OCI-LY1 (cell line): ENCODE measurements at regions not wholly inside any gene's neighbourhood (a gene's known extent, or its start where the extent isn't known, plus 50 kb on each side); places are given as distances from the start of the nearest gene placed in this dataset.
"Not testable (repeated sequence)": the region's sequence is repeated elsewhere in the genome, so short reads cannot be mapped to it uniquely, and the experiment has no call there.

ENCODE experiments used
- H2AFZ ChIP-seq: fragments of 200-600 bp; sonication (generic), shearing (Covaris generic); 2 replicates; pipeline ENCODE4 v1.6.0; 2014; ENCODE audit warnings: antibody characterized with exemption, mild to moderate bottlenecking, low read length
- H3F3A ChIP-seq: fragments of 200-600 bp; sonication (generic), shearing (Covaris generic); 2 replicates; pipeline ENCODE4 v1.6.0; 2014; ENCODE audit warnings: mild to moderate bottlenecking, antibody characterized with exemption, low read length, moderate library complexity; ENCODE audit not compliant: insufficient read depth
- H3K27ac ChIP-seq: fragments of 200-600 bp; sonication (generic); 2 replicates; pipeline ENCODE4 v1.5.1; 2014; ENCODE audit warnings: low read length, mixed run types, mild to moderate bottlenecking, low read depth; ENCODE audit not compliant: poor library complexity, severe bottlenecking
- H3K27me3 ChIP-seq: fragments of 200-600 bp; sonication (generic); 2 replicates; pipeline ENCODE4 v1.6.0; 2014; ENCODE audit warnings: antibody characterized with exemption, mild to moderate bottlenecking, low read length, moderate library complexity; ENCODE audit not compliant: insufficient read depth
- H3K36me3 ChIP-seq: fragments of 200-600 bp; sonication (generic); 2 replicates; pipeline ENCODE4 v1.6.1; 2014; ENCODE audit warnings: mild to moderate bottlenecking, antibody characterized with exemption, low read length, moderate library complexity, mixed read lengths; ENCODE audit not compliant: insufficient read depth
- H3K4me1 ChIP-seq: fragments of 200-600 bp; sonication (generic); 2 replicates; pipeline ENCODE4 v1.5.1; 2014; ENCODE audit warnings: mild to moderate bottlenecking, low read length, moderate library complexity; ENCODE audit not compliant: insufficient read depth, severe bottlenecking
- H3K4me2 ChIP-seq: fragments of 200-600 bp; sonication (generic), shearing (Covaris generic); 2 replicates; pipeline ENCODE4 v1.6.1; 2014; ENCODE audit warnings: low read length
- H3K4me3 ChIP-seq: fragments of 200-600 bp; sonication (generic); 2 replicates; pipeline ENCODE4 v1.5.1; 2014; ENCODE audit warnings: low read length, low read depth, mild to moderate bottlenecking, mixed read lengths; ENCODE audit not compliant: poor library complexity, severe bottlenecking
- H3K79me2 ChIP-seq: fragments of 200-600 bp; shearing (Covaris generic); 2 replicates; pipeline ENCODE4 v1.6.1; 2016; ENCODE audit warnings: mixed run types, low read length, mixed read lengths; ENCODE audit not compliant: insufficient read depth
- H3K9ac ChIP-seq: fragments of 200-600 bp; sonication (generic), shearing (Covaris generic); 2 replicates; pipeline ENCODE4 v1.6.1; 2014; ENCODE audit warnings: mild to moderate bottlenecking, low read length, mixed read lengths
- H3K9me2 ChIP-seq: fragments of 200-600 bp; sonication (generic), shearing (Covaris generic); 2 replicates; pipeline ENCODE4 v1.6.1; 2014; ENCODE audit warnings: low read depth, mild to moderate bottlenecking, low read length, mixed read lengths
- H3K9me3 ChIP-seq: fragments of 200-600 bp; shearing (Covaris generic); 2 replicates; pipeline ENCODE4 v1.6.1; 2014; ENCODE audit warnings: low read length, mixed read lengths
- H4K20me1 ChIP-seq: fragments of 200-600 bp; sonication (generic), shearing (Covaris generic); 2 replicates; pipeline ENCODE4 v1.6.0; 2016; ENCODE audit warnings: mild to moderate bottlenecking, low read length; ENCODE audit not compliant: insufficient read depth
- EZH2 ChIP-seq: fragments of 200-600 bp; sonication (generic), shearing (Covaris generic); IDR thresholded peaks from 2 replicates; pipeline ENCODE4 v1.8.0; 2017; ENCODE audit warnings: borderline replicate concordance, mixed run types, mild to moderate bottlenecking, antibody characterized with exemption, low read length, moderate library complexity, mixed read lengths
- TF ChIP-seq, protein P1 (sequence below): fragments of 200-600 bp; sonication (generic), shearing (Covaris generic); IDR thresholded peaks from 2 replicates; pipeline ENCODE4 v1.5.1; 2017; ENCODE audit warnings: mild to moderate bottlenecking, antibody characterized with exemption, low read length, moderate library complexity, mixed read lengths

DNA sequence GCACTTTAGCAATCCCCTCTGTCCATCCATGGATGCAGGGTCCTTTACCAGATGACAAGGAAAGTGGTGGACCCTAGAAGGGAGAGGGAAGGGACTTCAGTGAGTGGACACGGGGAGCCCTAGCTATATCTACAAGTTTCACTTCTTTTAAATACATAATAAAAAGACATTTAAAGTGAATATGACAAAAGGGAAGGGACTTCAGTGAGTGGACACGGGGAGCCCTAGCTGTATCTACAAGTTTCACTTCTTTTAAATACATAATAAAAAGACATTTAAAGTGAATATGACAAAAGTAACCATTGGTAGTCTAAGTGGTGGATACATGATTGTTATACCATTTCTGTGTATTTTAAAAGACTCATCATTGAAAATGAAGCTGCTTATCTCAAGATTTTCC, 81.9 kb upstream of the HES1 start:
- H2AFZ ChIP-seq, result no peak overlapping the region
- H3K4me2 ChIP-seq, result no peak overlapping the region

DNA sequence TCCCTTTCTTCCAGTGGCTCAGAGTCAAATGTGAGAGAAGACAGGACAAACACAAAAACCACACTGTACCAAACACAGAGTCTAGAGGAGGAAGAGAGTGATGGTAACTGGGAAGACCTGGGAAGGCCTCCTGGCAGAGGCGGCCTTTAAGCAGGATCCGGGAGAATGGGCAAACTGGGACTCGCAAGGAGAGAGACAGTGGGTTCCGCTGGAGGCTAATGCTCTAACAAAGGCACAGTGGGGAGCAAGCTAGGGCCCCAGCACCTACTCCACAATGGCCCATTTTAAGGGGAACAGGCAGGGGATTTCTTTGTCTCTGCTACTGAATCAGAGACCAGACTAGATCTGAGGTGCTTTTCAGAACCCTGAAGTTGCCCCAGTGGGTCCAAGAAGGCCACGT, 81.4 kb upstream of the HES1 start:
- peaks cover 16% of the 10 kb centered on the region; the same call in 1 of the 2 replicates for H3K9me3 ChIP-seq
- TF ChIP-seq, protein P1, sequence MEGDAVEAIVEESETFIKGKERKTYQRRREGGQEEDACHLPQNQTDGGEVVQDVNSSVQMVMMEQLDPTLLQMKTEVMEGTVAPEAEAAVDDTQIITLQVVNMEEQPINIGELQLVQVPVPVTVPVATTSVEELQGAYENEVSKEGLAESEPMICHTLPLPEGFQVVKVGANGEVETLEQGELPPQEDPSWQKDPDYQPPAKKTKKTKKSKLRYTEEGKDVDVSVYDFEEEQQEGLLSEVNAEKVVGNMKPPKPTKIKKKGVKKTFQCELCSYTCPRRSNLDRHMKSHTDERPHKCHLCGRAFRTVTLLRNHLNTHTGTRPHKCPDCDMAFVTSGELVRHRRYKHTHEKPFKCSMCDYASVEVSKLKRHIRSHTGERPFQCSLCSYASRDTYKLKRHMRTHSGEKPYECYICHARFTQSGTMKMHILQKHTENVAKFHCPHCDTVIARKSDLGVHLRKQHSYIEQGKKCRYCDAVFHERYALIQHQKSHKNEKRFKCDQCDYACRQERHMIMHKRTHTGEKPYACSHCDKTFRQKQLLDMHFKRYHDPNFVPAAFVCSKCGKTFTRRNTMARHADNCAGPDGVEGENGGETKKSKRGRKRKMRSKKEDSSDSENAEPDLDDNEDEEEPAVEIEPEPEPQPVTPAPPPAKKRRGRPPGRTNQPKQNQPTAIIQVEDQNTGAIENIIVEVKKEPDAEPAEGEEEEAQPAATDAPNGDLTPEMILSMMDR, result no peak
- no peak for TF ChIP-seq EZH2
- no peaks in the 10 kb centered on the region for H3K79me2 ChIP-seq
- H3K4me1 ChIP-seq, result no peaks in the 10 kb centered on the region
- H2AFZ ChIP-seq, result no peak overlapping the region
- H3K36me3 ChIP-seq, result no peaks in the 10 kb centered on the region
- no peak overlapping the region for H3K4me2 ChIP-seq
- no peaks in the 10 kb centered on the region for H3K9me2 ChIP-seq
- H3K9ac ChIP-seq, result no peak overlapping the region
- H4K20me1 ChIP-seq, result no peaks in the 10 kb centered on the region
- no peak overlapping the region for H3K4me3 ChIP-seq
- H3F3A ChIP-seq, result no peaks in the 10 kb centered on the region
- H3K27me3 ChIP-seq, result peaks cover 8% of the 10 kb centered on the region; the same call in 1 of the 2 replicates
- H3K27ac ChIP-seq, result no peak overlapping the region

More for the DNA sequence above, 81.9 kb upstream of the HES1 start:
- no peak overlapping the region for H3K9ac ChIP-seq
- no peaks in the 10 kb centered on the region for H3K36me3 ChIP-seq
- TF ChIP-seq, protein P1, result no peak
- no peak for TF ChIP-seq EZH2
- no peaks in the 10 kb centered on the region for H3K79me2 ChIP-seq
- H3K9me3 ChIP-seq, result peaks cover 16% of the 10 kb centered on the region; the same call in 1 of the 2 replicates
- H3K4me1 ChIP-seq, result no peaks in the 10 kb centered on the region
- H3F3A ChIP-seq, result no peaks in the 10 kb centered on the region
- no peak overlapping the region for H3K4me3 ChIP-seq
- peaks cover 11% of the 10 kb centered on the region; the same call in 1 of the 2 replicates for H3K27me3 ChIP-seq
- H4K20me1 ChIP-seq, result no peaks in the 10 kb centered on the region
- no peaks in the 10 kb centered on the region for H3K9me2 ChIP-seq
- no peak overlapping the region for H3K27ac ChIP-seq

DNA sequence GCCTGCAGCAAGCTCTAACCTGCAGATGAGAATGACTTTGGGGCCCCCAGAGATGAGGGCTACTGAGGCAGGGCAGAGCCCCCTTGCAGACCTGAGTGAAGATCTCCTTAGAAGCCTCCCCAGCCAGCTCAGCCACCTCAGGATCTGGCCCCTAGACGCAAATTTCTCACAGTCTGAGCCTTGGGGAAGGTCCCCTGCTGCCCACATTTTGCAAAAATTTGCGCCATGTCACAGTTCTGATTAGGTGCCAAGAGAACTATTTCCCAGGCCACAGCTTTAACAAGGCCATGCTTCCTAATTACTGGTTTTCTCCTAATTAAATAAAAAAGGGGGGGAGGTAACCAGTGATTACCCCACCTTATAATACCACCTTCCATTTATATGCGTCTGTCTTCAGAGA, 81.0 kb upstream of the HES1 start:
- no peak overlapping the region for H3K27ac ChIP-seq
- no peaks in the 10 kb centered on the region for H4K20me1 ChIP-seq
- H3K9me3 ChIP-seq, result peaks cover 16% of the 10 kb centered on the region; the same call in 1 of the 2 replicates
- peaks cover 8% of the 10 kb centered on the region; the same call in 1 of the 2 replicates for H3K27me3 ChIP-seq
- H3F3A ChIP-seq, result no peaks in the 10 kb centered on the region
- TF ChIP-seq EZH2, result no peak
- TF ChIP-seq, protein P1, result no peak
- H2AFZ ChIP-seq, result no peak overlapping the region
- H3K9ac ChIP-seq, result no peak overlapping the region
- H3K4me3 ChIP-seq, result no peak overlapping the region
- H3K4me2 ChIP-seq, result no peak overlapping the region
- H3K79me2 ChIP-seq, result no peaks in the 10 kb centered on the region
- H3K4me1 ChIP-seq, result no peaks in the 10 kb centered on the region
- H3K36me3 ChIP-seq, result no peaks in the 10 kb centered on the region
- no peaks in the 10 kb centered on the region for H3K9me2 ChIP-seq

- not testable (repeated sequence) for H3K4me3 ChIP-seq, H4K20me1 ChIP-seq, H3K9me3 ChIP-seq, H3K36me3 ChIP-seq, H3K4me2 ChIP-seq, H3K9me2 ChIP-seq, H3K79me2 ChIP-seq, H2AFZ ChIP-seq, H3K27ac ChIP-seq, H3K9ac ChIP-seq, H3K4me1 ChIP-seq, H3K27me3 ChIP-seq, H3F3A ChIP-seq
Observed at GRCh38 chr3:194056323-194056722, 79.6 kb upstream of the HES1 start.
